Epithelial cell of esophagus (primary cell): ENCODE measurements at regions not wholly inside any gene's neighbourhood (a gene's known extent, or its start where the extent isn't known, plus 50 kb on each side); places are given as distances from the start of the nearest gene placed in this dataset.

Source experiments
- DNase-seq: peaks from one replicate; pipeline ENCODE4 v3.0.0; 2010; ENCODE audit warnings: low read depth
- H3K4me3 ChIP-seq: 2 replicates; pipeline ENCODE4 v1.5.1; 2011; ENCODE audit warnings: mild to moderate bottlenecking, low read length, control low read depth
- TF ChIP-seq, protein P1 (sequence below): IDR thresholded peaks from 2 replicates; pipeline ENCODE4 v1.5.1; 2011; ENCODE audit warnings: low read depth, mild to moderate bottlenecking, low read length, control low read depth, inconsistent platforms; ENCODE audit not compliant: insufficient read depth; ENCODE audit errors: missing control alignments

DNA sequence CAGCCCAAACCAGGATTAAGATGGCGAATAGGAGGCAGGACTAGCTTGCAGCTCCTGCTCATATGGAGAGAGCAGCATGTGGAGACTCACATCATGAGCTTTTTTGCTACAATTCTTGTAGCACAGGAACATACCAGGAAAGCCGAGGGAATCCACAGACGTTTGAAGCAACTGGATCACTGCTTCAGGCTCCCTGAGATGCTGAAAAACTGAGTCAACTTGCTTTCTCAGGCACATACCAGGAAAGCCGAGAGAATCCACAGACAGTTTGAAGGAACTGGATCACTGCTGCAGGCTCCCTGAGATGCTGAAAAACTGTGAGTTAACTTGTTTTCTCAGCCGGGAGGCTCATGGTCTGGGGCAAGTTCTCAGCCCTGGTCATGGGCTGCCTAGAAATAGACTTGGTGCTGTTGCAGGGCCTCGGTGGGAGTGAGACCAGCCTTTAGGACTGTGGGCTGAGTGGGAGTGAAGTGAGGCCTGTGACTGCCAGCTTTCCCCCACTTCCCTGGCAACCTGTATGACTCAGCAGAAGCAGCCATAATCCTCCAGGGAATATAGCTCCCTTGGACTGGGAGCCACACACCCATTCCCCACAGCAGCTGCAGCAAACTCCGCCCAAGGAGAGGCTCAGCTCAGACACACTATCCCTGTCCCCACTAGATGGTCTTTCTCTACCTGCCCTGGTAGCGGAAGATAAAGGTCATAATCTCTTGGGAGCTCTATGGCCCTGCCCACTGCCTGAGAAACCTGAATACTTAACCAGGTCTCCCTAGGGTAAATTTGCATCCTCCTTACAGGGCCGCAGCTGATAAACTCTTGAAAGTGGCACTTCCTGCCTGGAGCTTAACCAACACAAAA lies 51.9 kb upstream of the PFN2 start:
- TF ChIP-seq, protein P1, sequence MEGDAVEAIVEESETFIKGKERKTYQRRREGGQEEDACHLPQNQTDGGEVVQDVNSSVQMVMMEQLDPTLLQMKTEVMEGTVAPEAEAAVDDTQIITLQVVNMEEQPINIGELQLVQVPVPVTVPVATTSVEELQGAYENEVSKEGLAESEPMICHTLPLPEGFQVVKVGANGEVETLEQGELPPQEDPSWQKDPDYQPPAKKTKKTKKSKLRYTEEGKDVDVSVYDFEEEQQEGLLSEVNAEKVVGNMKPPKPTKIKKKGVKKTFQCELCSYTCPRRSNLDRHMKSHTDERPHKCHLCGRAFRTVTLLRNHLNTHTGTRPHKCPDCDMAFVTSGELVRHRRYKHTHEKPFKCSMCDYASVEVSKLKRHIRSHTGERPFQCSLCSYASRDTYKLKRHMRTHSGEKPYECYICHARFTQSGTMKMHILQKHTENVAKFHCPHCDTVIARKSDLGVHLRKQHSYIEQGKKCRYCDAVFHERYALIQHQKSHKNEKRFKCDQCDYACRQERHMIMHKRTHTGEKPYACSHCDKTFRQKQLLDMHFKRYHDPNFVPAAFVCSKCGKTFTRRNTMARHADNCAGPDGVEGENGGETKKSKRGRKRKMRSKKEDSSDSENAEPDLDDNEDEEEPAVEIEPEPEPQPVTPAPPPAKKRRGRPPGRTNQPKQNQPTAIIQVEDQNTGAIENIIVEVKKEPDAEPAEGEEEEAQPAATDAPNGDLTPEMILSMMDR: no peak
- H3K4me3 ChIP-seq: no peak overlapping the region
- DNase-seq: peak; percentile 34

DNA sequence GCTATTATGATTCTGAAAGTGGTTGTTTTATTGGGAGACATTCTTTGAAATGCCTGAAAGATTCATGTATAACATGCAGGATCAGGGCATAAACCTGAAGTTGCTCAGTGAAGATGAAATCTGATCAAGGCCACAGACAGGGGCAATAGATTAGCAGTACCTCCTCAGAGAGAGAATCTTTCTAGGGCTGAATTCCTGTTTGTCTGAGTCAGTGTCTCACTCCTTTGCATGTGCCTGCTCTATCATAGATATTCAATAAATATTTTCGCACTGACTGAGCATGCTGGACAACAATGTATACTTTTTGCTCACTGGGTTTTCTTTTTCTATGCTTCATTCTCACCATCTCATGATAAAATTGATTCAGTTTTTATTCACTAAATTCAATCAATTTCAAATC lies 49.8 kb upstream of the PFN2 start:
- peak; percentile 61 for DNase-seq
- TF ChIP-seq, protein P1: no peak

More for the DNA sequence above, 49.8 kb upstream of the PFN2 start:
- no peak overlapping the region for H3K4me3 ChIP-seq
